Neural cell (in vitro differentiated cells): ENCODE measurements at regions not wholly inside any gene's neighbourhood (a gene's known extent, or its start where the extent isn't known, plus 50 kb on each side); places are given as distances from the start of the nearest gene placed in this dataset.

Experiments
- H2AFZ ChIP-seq: fragments of 200-600, 300-800 bp; sonication (generic), shearing (Covaris generic); 2 replicates; pipeline ENCODE4 v1.6.0; 2014; ENCODE audit warnings: low read depth, mild to moderate bottlenecking, antibody characterized with exemption, low read length, moderate library complexity
- H3F3A ChIP-seq: fragments of 200-600 bp; shearing (Covaris generic); 2 replicates; pipeline ENCODE4 v1.6.1; 2016; ENCODE audit warnings: mild to moderate bottlenecking, moderate library complexity, mixed read lengths, antibody characterized with exemption, low read length; ENCODE audit not compliant: insufficient read depth, poor library complexity, severe bottlenecking
- H3K27ac ChIP-seq: fragments of 200-600, 300-800 bp; sonication (generic), shearing (Covaris generic); 2 replicates; pipeline ENCODE4 v1.5.1; 2014; ENCODE audit warnings: mild to moderate bottlenecking, low read length, moderate library complexity
- H3K27me3 ChIP-seq: fragments of 300-800, 200-600 bp; sonication (generic), shearing (Covaris generic); 2 replicates; pipeline ENCODE4 v1.6.0; 2014; ENCODE audit warnings: mild to moderate bottlenecking, low read depth, low read length, moderate library complexity; ENCODE audit not compliant: insufficient read depth
- H3K36me3 ChIP-seq: fragments of 300-800, 200-600 bp; sonication (generic), shearing (Covaris generic); 2 replicates; pipeline ENCODE4 v1.5.1; 2014; ENCODE audit warnings: mild to moderate bottlenecking, antibody characterized with exemption, low read length, moderate library complexity; ENCODE audit not compliant: insufficient read depth
- H3K4me2 ChIP-seq: fragments of 300-800, 200-600 bp; sonication (generic), shearing (Covaris generic); 2 replicates; pipeline ENCODE4 v1.6.0; 2014; ENCODE audit warnings: mild to moderate bottlenecking, low read length
- H3K4me3 ChIP-seq: fragments of 300-800, 200-600 bp; sonication (generic), shearing (Covaris generic); 2 replicates; pipeline ENCODE4 v1.5.1; 2014; ENCODE audit warnings: mild to moderate bottlenecking, low read length, moderate library complexity
- H3K79me2 ChIP-seq: fragments of 200-600 bp; shearing (Covaris generic); replicated peaks from 2 replicates; pipeline ENCODE4 v1.6.0; 2014; ENCODE audit warnings: mild to moderate bottlenecking, low read length, moderate library complexity; ENCODE audit not compliant: insufficient read depth
- H3K9ac ChIP-seq: fragments of 300-800, 200-600 bp; sonication (generic), shearing (Covaris generic); 2 replicates; pipeline ENCODE4 v1.6.1; 2016; ENCODE audit warnings: mild to moderate bottlenecking, low read length, mixed read lengths
- H3K9me2 ChIP-seq: fragments of 200-600 bp; shearing (Covaris generic); 2 replicates; pipeline ENCODE4 v1.6.1; 2016; ENCODE audit warnings: mild to moderate bottlenecking, low read length, mixed read lengths; ENCODE audit not compliant: insufficient read depth
- H3K9me3 ChIP-seq: fragments of 200-600, 300-800 bp; sonication (generic), shearing (Covaris generic); 2 replicates; pipeline ENCODE4 v1.6.1; 2016; ENCODE audit warnings: mild to moderate bottlenecking, mixed run types, low read length, moderate library complexity, mixed read lengths
- H4K20me1 ChIP-seq: fragments of 200-600 bp; shearing (Covaris generic); 2 replicates; pipeline ENCODE4 v1.6.1; 2016; ENCODE audit warnings: mild to moderate bottlenecking, mixed run types; ENCODE audit not compliant: insufficient read depth
- CTCF ChIP-seq: fragments of 450-650 bp; IDR thresholded peaks from 2 replicates; pipeline ENCODE4 v1.5.1; 2014; ENCODE audit warnings: antibody characterized with exemption, mild to moderate bottlenecking, moderate library complexity; ENCODE audit not compliant: poor library complexity, severe bottlenecking
- EP300 ChIP-seq: fragments of 450-650 bp; conservative IDR thresholded peaks from 2 replicates; pipeline ENCODE4 v1.6.1; 2014; ENCODE audit warnings: antibody characterized with exemption, mild to moderate bottlenecking, moderate library complexity; ENCODE audit not compliant: poor library complexity, severe bottlenecking
- EZH2 ChIP-seq: fragments of 200-600, 300-800 bp; shearing (Covaris generic), sonication (generic); IDR thresholded peaks from 2 replicates; pipeline ENCODE4 v1.6.1; 2014; ENCODE audit warnings: antibody characterized with exemption, low read length, borderline replicate concordance, mild to moderate bottlenecking; ENCODE audit not compliant: insufficient read depth, poor library complexity, severe bottlenecking
- MXI1 ChIP-seq: fragments of 450-650 bp; conservative IDR thresholded peaks from 2 replicates; pipeline ENCODE4 v1.6.1; 2014; ENCODE audit warnings: antibody characterized with exemption, mild to moderate bottlenecking; ENCODE audit not compliant: poor library complexity, severe bottlenecking
- POLR2AphosphoS5 ChIP-seq: IDR thresholded peaks from 2 replicates; pipeline ENCODE4 v1.6.1; 2012
- RAD21 ChIP-seq: fragments of 450-650 bp; conservative IDR thresholded peaks from 2 replicates; pipeline ENCODE4 v1.6.1; 2014; ENCODE audit warnings: antibody characterized with exemption, mild to moderate bottlenecking, moderate library complexity
- REST ChIP-seq: IDR thresholded peaks from 2 replicates; pipeline ENCODE4 v1.6.1; 2012; ENCODE audit warnings: borderline replicate concordance
- SMC3 ChIP-seq: fragments of 450-650 bp; conservative IDR thresholded peaks from 2 replicates; pipeline ENCODE4 v1.6.1; 2014; ENCODE audit warnings: antibody characterized with exemption, mild to moderate bottlenecking, moderate library complexity; ENCODE audit not compliant: poor library complexity
- TAF1 ChIP-seq: IDR thresholded peaks from 2 replicates; pipeline ENCODE4 v1.6.1; 2012; ENCODE audit warnings: low read depth

GRCh38 chr6:6981681-6982322, 126.0 kb upstream of the RREB1 start:
- no peaks in the 10 kb centered on the region for H4K20me1 ChIP-seq
- no peaks in the 10 kb centered on the region for H3K9me2 ChIP-seq
- no peaks in the 10 kb centered on the region for H3K79me2 ChIP-seq
- H3K27me3 ChIP-seq = no peaks in the 10 kb centered on the region
- TF ChIP-seq TAF1 (no peak), MXI1 (no peak), REST (no peak), SMC3 (no peak), RAD21 (no peak), POLR2AphosphoS5 (no peak), CTCF (no peak), EZH2 (no peak), EP300 (no peak)
- H2AFZ ChIP-seq = no peak overlapping the region
- H3K4me2 ChIP-seq = no peak overlapping the region
- H3K36me3 ChIP-seq = no peaks in the 10 kb centered on the region
- no peaks in the 10 kb centered on the region for H3K9me3 ChIP-seq
- H3K27ac ChIP-seq = no peak overlapping the region
- no peak overlapping the region for H3K9ac ChIP-seq
- H3K4me3 ChIP-seq = no peak overlapping the region
- H3F3A ChIP-seq = no peaks in the 10 kb centered on the region

DNA sequence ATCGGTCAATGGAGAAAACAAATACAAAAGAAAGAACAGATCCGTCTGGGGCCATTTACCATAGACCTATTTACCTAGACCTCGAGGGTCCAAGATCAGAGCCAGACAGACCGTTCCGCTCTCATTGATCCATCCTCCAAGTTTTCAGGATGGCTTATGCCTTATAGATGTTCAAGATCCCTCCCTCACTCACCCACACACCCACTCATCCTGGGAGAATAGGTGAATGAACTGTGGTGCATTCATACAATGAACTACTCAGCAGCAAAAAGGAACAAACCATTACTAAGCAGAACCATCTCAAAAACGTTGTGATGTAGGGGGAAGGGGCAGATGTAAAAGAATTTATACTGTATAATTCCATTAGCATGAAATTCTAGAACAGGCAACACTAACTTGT, 125.1 kb upstream of the RREB1 start:
- Histone ChIP-seq H3K27me3 (no peaks in the 10 kb centered on the region), H3K4me3 (no peak overlapping the region), H4K20me1 (no peaks in the 10 kb centered on the region), H3K36me3 (no peaks in the 10 kb centered on the region), H3K4me2 (no peak overlapping the region), H3K9ac (no peak overlapping the region), H3K27ac (no peak overlapping the region), H3F3A (no peaks in the 10 kb centered on the region), H3K9me2 (no peaks in the 10 kb centered on the region), H3K9me3 (no peaks in the 10 kb centered on the region), H3K79me2 (no peaks in the 10 kb centered on the region), H2AFZ (no peak overlapping the region)
- no peak for TF ChIP-seq POLR2AphosphoS5
- TF ChIP-seq EZH2 = no peak
- no peak for TF ChIP-seq SMC3
- no peak for TF ChIP-seq EP300
- no peak for TF ChIP-seq REST
- no peak for TF ChIP-seq MXI1
- no peak for TF ChIP-seq CTCF
- no peak for TF ChIP-seq RAD21
- TF ChIP-seq TAF1 = no peak
